Endothelial cell (in vitro differentiated cells): ENCODE measurements at regions not wholly inside any gene's neighbourhood (a gene's known extent, or its start where the extent isn't known, plus 50 kb on each side); places are given as distances from the start of the nearest gene placed in this dataset.
A peak's percentile ranks its signal among the peaks of the same experiment; 100 is the strongest.

Source experiments
- DNase-seq: peaks from one replicate; pipeline ENCODE4 v3.0.0; 2021; ENCODE audit warnings: low spot score
- H3K27ac Mint-ChIP-seq: one replicate; pipeline ENCODE4 v1.8.0; 2021; ENCODE audit warnings: mixed read lengths, inconsistent platforms; ENCODE audit not compliant: unreplicated experiment
- H3K27me3 Mint-ChIP-seq: one replicate; pipeline ENCODE4 v1.8.0; 2021; ENCODE audit warnings: mild to moderate bottlenecking, moderate library complexity, mixed read lengths, inconsistent platforms; ENCODE audit not compliant: unreplicated experiment
- H3K36me3 Mint-ChIP-seq: one replicate; pipeline ENCODE4 v1.8.0; 2021; ENCODE audit warnings: mild to moderate bottlenecking, low read depth, mixed read lengths, inconsistent platforms; ENCODE audit not compliant: unreplicated experiment
- H3K4me1 Mint-ChIP-seq: one replicate; pipeline ENCODE4 v1.8.0; 2021; ENCODE audit warnings: mild to moderate bottlenecking, mixed read lengths, inconsistent platforms; ENCODE audit not compliant: unreplicated experiment
- H3K4me3 Mint-ChIP-seq: one replicate; pipeline ENCODE4 v1.8.0; 2021; ENCODE audit warnings: mild to moderate bottlenecking, mixed read lengths, inconsistent platforms; ENCODE audit not compliant: unreplicated experiment
- H3K9me3 Mint-ChIP-seq: one replicate; pipeline ENCODE4 v1.8.0; 2021; ENCODE audit warnings: mixed read lengths, inconsistent platforms; ENCODE audit not compliant: unreplicated experiment
- TF ChIP-seq, protein P1 (sequence below): fragments of 200-600 bp; sonication (generic); IDR thresholded peaks from one replicate; pipeline ENCODE4 v1.5.0; 2021; ENCODE audit warnings: antibody characterized with exemption; ENCODE audit not compliant: unreplicated experiment

DNA sequence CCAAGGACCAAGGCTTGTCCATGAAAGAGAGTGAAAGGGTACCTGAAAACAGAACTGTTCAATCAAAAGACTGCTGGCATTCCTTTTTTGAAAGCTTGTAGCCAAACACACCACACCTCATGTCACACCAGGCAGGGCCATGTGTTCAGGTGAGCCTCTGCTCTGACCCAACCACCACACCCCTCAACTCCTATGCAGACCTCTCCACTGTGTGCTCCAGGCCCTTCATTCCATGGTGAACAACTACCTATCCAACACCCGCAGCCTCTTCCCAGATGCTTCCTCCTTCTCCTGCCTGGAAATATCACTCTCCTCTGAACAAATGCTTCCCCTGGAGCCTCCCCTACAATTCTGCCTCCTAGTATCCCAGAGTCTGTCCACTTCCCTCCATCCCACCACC, 166.6 kb downstream of the AVL9 start:
- no peak for DNase-seq
- H3K27me3 Mint-ChIP-seq: peaks cover 5% of the 10 kb centered on the region
- H3K9me3 Mint-ChIP-seq: no peaks in the 10 kb centered on the region
- peak overlapping the region; percentile 11 for H3K27ac Mint-ChIP-seq
- H3K4me3 Mint-ChIP-seq: no peak overlapping the region
- peaks cover 3% of the 10 kb centered on the region for H3K36me3 Mint-ChIP-seq
- peaks cover 19% of the 10 kb centered on the region for H3K4me1 Mint-ChIP-seq
- TF ChIP-seq, protein P1, sequence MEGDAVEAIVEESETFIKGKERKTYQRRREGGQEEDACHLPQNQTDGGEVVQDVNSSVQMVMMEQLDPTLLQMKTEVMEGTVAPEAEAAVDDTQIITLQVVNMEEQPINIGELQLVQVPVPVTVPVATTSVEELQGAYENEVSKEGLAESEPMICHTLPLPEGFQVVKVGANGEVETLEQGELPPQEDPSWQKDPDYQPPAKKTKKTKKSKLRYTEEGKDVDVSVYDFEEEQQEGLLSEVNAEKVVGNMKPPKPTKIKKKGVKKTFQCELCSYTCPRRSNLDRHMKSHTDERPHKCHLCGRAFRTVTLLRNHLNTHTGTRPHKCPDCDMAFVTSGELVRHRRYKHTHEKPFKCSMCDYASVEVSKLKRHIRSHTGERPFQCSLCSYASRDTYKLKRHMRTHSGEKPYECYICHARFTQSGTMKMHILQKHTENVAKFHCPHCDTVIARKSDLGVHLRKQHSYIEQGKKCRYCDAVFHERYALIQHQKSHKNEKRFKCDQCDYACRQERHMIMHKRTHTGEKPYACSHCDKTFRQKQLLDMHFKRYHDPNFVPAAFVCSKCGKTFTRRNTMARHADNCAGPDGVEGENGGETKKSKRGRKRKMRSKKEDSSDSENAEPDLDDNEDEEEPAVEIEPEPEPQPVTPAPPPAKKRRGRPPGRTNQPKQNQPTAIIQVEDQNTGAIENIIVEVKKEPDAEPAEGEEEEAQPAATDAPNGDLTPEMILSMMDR: no peak

DNA sequence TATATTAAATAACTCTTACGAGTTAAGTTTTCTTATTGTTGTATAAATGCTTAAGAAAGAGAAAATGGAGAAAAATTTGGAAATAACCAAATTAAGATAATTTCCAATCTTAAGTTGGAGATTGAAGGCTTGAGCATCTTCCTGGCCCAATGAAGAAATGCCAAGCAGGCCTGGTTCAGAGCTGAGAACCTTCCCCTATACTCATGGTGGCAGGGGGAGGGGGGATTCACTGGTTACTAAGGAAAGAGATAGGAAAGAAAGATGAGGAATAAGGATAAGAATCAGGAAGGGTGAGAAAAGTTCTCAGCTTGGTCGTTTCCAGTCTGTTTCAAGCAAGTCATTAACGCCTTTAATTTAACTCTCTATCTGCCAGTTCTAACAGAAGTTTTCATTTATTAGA, 166.2 kb downstream of the AVL9 start:
- TF ChIP-seq, protein P1: no peak
- Mint-ChIP-seq H3K27ac (no peak overlapping the region), H3K4me1 (peaks cover 23% of the 10 kb centered on the region), H3K4me3 (no peak overlapping the region), H3K9me3 (no peaks in the 10 kb centered on the region), H3K36me3 (peaks cover 3% of the 10 kb centered on the region), H3K27me3 (peaks cover 5% of the 10 kb centered on the region)
- no peak for DNase-seq

GRCh38 chr7:32660936-32661335, 165.6 kb downstream of the AVL9 start:
- TF ChIP-seq, protein P1: no peak
- DNase-seq: no peak
- Mint-ChIP-seq H3K36me3 (peaks cover 2% of the 10 kb centered on the region), H3K4me1 (peaks cover 23% of the 10 kb centered on the region), H3K4me3 (no peak overlapping the region), H3K27me3 (peaks cover 5% of the 10 kb centered on the region), H3K27ac (no peak overlapping the region), H3K9me3 (no peaks in the 10 kb centered on the region)

GRCh38 chr7:32659853-32660252, 164.6 kb downstream of the AVL9 start:
- no peak overlapping the region for H3K4me3 Mint-ChIP-seq
- H3K27ac Mint-ChIP-seq: no peak overlapping the region
- H3K36me3 Mint-ChIP-seq: no peaks in the 10 kb centered on the region
- peaks cover 5% of the 10 kb centered on the region for H3K27me3 Mint-ChIP-seq
- TF ChIP-seq, protein P1: no peak
- no peaks in the 10 kb centered on the region for H3K9me3 Mint-ChIP-seq
- H3K4me1 Mint-ChIP-seq: peaks cover 22% of the 10 kb centered on the region
- no peak for DNase-seq

DNA sequence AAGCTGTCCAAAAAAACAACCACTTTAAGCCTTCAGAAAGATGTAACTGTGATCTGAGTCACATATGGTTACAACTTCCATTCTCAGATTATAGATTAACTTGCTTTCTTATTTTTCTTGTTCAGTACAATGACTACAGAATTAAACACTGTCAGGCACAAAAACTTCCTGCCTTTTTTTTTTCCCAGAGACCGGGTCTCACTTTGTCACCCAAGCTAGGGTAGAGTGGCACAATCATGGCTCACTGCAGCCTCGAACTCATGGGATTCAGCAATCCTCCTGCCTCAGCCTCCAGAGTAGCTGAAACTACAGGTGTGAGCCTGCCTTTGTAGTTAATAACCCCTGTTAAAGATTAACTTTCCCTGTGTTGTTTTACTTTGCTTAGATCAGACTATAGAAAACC, 163.2 kb downstream of the AVL9 start:
- H3K4me3 Mint-ChIP-seq: no peak overlapping the region
- no peak overlapping the region for H3K27ac Mint-ChIP-seq
- peaks cover 5% of the 10 kb centered on the region for H3K27me3 Mint-ChIP-seq
- no peaks in the 10 kb centered on the region for H3K9me3 Mint-ChIP-seq
- no peaks in the 10 kb centered on the region for H3K36me3 Mint-ChIP-seq
- TF ChIP-seq, protein P1: no peak
- peaks cover 18% of the 10 kb centered on the region for H3K4me1 Mint-ChIP-seq
- DNase-seq: no peak
